ENCODE measurements at regions not wholly inside any gene's neighbourhood (a gene's known extent, or its start where the extent isn't known, plus 50 kb on each side); places are given as distances from the start of the nearest gene placed in this dataset.
"Not testable (repeated sequence)": the region's sequence is repeated elsewhere in the genome, so short reads cannot be mapped to it uniquely, and the experiment has no call there.

DNA sequence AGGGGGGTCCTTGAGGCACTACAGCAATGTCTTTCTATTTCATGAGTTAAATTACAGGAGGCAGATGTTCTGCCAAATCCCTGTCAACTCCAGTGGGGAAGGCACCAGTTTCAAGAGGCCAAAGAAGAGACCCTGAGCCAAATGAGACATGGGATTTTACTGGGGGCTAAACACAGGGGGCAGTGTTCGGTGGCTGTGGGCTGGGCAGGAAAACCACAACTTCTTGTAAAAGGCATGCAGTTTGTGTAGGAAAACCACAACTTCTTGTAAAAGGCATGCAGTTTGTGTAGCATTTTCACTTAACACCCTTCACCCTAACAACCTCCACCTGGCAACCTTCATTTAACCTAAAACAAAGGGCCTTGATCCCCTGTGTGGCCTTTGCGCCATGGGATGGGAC, 61.0 kb downstream of the POLR2M start:
- DNase-seq (ENCODE audit: low read depth in 2 of 2), result no peak

DNA sequence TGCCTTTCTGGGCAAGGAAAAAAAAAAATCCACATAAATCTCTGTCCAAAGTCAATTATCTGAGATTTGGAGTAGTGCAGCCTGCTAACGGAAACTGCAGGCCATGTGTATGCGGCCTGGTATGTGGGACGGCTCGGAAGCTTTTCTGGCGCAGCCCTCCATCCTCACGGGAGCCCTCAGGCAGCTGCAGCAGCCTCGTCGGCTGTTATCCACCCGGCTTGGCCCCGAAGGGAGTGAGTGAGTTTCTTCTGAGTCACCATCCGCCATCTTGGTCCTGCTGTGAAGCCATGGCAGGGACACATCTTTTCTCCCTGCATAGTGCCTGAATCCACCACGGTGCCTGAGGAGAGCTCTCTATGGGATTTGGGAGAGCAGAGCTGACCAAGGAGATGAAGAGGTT, 62.8 kb downstream of the POLR2M start:
- DNase-seq (ENCODE audit: low read depth in 2 of 2), result no peak

DNA sequence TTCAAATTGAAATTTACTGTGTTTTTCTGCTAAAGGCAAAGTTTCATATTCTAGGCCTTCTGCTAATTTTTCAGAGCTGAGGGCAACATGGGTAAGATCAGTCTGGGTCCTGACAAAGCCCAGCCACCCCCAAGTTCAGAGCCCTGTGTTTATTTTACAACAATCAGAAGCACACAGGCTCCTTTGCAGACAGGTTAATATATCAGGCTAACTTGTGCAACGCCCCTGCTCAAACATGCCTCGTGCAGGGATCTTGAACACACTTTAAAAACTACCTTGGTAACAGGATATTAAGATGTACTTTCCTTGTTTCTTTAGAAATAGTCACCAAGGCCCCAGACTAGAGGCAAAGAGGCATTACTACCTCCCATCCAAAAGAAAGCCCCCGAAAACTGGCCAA, 64.0 kb downstream of the POLR2M start:
- no peak for DNase-seq (ENCODE audit: low read depth in 2 of 2)

DNA sequence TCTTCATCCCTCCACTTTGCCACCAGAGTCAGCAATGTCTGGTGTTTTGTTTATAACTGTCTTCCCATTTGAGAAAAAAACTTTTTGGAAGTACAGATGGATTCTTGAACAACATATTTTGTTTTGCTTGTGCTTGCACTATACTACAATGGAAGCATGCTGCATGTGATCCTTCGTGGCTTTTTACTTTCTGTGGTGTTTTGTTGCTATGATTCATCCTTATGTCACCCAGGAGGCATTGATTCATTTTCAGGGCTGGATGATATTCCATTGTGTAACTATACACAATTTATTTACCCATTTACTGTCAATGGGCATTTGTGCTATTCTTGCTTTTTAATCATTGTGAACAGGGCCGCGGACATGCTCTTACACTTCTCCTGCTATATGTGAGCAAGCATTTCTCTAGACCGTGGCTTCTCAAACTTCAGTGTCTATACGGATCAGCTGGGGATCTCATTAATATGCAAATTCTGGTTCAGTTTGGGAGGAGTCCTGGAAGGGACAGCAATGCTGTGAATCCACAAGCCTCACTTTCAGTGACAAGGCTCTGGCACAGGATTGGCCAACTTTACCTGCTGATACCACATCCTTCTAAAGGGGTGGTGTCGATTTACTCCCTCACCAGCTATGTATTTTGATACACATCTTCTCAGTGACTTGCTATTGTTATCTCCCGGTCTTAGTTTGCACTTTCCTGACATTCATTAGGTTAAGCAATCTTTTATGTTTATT, 65.9 kb downstream of the POLR2M start:
- DNase-seq (ENCODE audit: low read depth in 2 of 2), result no peak

DNA sequence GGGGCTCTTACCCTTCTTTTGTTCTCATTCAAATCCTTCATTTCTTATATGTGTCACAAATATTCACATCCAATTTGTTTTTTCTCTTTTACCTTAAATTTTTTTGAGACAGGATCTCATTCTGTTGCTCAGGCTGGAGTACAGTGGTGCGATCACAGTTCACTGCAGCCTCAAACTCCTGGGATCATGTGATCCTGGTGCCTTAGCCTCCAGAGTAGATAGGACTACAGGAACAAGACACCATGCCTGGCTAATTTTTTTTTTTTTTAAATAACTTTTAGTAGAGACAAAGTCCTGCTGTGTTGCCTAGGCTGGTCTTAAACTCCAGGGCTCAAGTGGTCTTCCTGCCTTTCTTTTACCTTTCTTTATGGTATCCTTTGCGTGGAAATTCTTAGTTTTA, 66.5 kb downstream of the POLR2M start:
- DNase-seq (ENCODE audit: low read depth in 2 of 2), result no peak

DNA sequence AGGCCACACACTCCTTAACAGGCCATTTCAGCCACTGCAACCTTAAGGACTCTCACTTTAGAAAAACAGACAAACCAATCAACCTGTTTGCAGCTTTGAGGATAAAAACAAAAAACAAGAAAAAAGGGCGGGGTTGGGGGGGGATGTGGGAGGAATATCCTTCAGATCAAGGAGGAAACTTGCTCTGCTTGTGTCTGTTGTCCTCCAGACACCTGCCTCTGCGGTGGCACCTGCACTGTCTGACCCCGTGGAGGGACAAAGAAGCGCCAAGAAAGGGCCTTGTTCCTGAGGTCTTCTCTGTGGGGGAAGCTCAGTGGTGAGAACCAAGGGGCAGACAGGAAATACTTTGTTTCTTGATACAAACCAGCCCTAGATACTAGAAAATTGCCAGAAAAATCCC, 70.5 kb downstream of the POLR2M start:
- no peak for DNase-seq (ENCODE audit: low read depth in 2 of 2)

DNA sequence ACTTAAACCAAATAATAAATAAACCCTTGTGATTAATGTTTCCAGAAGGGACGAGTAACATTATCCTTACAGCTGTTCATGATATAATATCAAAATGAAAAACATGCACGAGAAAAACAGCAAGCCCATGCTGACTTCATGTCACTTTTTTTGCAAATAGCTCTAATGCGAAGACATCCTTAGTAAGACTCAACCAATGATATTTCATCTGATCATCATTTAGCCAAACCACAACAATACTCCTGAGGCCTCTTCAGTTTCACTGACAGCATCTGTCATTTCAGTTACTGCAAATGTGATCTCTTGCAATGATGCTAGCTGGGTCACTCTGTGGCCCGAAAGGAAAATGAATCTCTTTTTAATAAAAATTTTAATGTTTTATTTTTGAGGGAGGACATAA, 74.0 kb downstream of the POLR2M start:
- DNase-seq (ENCODE audit: low read depth in 2 of 2), result no peak

DNA sequence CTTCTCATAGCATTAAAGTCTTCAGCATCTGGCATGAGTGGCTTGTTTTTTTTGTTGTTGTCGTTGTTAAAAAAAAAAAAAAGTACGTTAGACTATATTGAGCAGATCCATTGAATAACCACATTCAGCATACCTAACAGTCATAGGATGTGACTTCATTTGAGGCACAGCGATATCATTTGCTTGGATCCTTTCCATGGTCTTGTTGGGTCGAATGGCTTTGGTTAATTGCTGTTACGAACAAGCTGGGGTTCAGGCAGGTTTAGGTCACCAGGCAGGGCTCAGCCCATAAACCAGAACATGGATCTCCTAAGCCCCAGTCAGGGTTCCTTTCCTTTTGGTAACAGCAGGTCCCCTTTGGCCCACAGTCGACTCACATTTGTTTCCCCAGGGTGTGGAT, 76.2 kb downstream of the POLR2M start:
- DNase-seq (ENCODE audit: low read depth in 2 of 2), result no peak

DNA sequence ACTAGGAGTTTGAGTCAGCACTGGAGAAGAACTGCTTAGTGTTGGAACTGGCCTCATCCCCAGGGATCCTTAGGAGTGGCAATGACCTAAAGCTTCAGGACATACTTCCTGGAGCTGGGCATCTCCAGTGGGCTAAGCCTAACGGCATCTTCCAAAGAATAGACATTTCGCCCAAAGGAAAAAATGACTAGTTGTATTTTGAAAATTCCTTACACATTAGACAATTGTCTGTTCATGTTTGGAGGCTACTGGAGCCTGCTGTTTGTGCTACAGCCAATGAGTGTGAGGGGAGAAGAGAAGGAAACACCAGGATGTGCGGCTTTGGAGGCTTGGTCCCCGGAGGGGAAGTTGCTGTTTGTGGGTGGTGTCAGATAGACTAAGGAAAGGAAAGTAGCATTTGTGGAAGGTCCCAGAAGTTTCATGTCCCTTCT, 77.6 kb downstream of the POLR2M start:
- no peak for DNase-seq (ENCODE audit: low read depth in 2 of 2)

DNA sequence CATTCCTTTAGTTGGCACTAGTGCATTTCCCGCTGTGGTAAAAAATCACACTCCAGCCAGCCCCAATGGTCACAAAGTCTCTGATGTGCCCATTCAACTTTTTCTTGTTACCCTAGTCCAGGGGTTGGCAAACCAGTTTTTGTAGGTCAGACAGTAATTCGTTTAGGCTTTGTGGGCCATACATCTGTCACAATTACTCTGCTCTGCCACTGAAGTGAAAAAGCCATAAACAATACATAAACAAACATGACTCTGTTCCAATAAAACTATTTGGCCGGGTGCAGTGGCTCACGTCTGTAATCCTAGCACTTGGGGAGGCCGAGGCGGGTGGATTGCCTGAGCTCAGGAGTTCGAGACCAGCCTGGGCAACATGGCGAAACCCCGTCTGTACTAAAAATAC, 78.5 kb downstream of the POLR2M start:
- no peak for DNase-seq (ENCODE audit: low read depth in 2 of 2)

DNA sequence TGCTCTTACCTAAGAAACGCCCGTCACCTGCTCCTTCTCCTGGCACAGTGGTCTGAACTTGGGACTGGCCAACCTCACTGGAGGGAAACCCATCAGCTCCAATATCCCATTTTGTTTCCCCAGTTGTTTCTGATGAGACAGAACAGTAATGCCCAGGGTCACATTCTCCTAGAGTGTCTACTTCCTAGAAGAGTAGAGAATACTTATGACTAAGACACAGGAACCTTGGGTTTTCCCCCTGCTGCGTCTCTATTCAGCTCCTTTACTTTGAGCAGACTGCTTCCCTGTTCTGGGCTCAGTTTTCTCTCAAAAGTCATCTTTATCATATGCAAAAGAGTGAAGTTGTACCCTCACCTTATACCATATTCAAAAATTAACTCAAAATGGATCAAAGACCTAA, 79.4 kb downstream of the POLR2M start:
- no peak for DNase-seq (ENCODE audit: low read depth in 2 of 2)

DNA sequence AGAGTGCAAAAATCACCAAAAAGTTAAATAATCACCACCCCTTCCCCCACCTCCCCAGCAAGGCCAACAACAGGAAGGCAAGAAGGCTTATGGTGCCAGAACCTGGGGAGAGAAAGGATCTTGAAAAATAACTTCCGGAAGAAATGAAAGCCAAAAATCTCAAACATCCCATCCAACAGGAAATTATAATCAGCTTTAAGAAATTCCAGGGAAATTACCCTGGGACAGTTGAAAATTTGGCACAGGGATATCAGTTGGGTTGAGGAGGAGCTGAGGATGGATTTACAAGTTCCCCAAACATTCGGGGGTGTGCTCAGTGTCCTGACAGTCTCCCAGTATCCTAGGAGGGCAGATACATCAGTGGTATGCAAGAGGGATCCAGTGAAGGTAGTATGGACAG, 82.7 kb downstream of the POLR2M start:
- no peak for DNase-seq (ENCODE audit: low read depth in 2 of 2)

DNA sequence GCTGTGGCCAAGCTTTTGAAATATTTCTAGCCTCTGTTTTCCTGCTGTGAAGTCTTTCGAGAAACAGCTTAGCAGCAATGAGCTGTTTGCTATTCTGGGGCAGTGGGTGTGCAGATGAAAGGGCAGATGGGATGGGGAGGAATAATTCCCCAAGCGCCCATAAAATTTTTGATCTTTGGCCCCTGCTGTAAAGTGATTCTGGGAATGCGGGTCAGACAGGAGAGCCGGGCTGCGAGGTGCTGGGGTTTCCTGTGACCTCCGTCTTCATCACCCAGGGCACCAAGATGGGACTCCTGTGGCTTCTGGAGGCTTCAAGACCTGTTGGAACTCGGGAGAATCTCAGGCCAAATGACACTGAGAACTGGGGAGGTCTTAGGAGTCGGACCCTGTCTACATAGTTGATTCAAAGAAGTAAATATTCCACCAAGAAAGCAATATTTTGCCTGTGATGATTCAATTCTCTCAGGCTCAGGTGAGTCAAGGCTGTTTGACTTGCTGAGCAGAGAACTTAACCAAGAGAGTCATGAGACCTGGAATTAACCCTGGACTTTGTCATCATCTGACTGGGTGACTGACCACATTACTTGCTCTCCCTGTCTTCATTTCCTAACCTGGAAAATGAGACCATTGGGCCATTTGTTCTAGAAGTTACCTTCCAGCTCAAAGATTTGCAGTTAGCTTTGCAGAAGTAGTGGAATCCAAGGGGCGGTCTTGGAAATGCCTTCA, 86.4 kb downstream of the POLR2M start:
- DNase-seq (ENCODE audit: low read depth in 2 of 2), result no peak

DNA sequence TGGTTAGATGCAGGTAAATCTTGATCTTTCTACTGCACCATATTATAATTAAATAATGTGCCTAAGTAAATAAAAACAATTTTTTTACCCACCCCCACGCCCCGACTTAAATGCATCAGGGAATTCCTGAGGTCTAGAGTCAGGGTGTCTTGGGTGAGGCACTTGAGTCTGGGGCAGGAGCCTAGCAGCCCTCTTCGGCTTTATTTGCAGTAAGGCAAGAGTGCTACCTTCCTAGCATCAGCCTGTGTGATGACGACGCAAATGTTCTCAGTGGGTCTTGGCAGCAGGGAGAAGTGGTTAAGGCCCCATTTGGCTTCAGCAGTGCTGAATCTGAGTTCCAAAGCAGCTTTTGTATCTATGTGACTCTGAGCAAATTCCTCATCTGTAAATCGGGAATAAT, 88.7 kb downstream of the POLR2M start:
- DNase-seq (ENCODE audit: low read depth in 2 of 2), result no peak

DNA sequence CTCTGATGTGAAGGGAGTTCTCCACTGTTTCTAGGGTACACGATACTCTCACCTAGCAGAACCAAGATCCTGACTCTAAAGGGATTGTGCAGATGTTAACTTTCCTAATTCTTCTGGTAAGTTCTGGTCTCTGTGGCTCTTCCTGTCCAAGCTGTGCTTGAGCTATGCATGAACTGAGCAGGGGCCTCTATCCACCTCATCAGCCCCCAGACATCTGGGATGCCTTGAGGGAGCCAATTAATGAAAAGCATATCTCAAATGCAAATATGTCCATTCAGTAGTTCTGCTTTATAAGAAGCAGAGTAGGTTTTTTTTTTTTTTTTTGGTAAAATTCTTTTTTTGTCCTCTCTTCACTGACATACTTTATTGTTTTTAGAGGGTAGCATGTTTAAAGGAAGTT, 89.6 kb downstream of the POLR2M start:
- DNase-seq (ENCODE audit: low read depth in 2 of 2), result no peak

DNA sequence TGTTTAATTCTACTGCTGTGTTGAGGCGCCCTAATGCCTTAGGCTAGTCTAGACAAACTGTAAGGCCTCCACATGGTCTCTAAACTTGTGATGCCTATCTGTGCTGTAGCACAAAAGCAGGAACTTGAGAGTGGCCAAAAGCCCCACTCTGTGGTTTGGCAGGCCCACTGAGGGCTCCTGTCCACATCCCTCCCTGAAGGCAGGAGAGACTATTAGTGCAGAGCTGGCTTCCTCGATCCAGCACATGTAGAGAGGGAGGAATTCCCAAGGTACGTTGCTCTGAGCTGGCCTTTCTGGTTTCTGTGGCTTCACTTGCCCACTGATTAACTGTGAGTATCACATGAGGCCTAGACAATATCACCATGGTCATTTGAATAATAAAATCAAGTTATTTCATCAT, 90.6 kb downstream of the POLR2M start:
- no peak for DNase-seq (ENCODE audit: low read depth in 2 of 2)

DNA sequence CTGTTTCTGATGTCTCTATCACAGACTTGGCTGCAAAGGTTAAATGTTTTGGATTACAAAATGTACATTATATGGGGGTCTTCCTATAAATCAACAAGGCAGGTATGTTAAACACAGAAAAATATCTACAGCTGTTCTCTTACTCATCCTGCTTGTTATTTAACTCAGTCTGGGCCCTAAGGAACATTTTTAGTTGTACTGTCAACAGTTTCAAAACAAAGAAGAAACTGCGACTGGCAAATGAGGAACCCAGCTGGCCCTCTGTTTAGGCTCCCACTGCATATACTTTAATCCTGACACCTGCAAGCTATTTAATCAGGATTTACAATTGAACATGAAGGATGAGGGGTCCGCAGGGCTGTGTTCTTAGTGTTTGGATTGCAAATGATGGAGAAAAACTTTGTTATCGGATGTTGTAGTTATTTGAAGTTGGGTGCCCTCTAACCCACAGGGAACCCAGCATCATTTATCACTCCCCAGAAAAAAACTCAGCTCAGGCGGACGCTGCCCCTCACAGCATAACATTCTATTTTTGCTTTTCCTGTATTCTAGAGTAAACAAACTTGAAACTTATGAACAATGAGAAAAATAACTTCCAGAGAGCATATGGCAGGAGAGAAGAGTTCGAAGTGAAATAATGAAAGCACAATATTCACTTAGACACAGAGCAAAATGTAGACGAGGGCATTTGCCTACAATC, 91.2 kb downstream of the POLR2M start:
- no peak for DNase-seq (ENCODE audit: low read depth in 2 of 2)

DNA sequence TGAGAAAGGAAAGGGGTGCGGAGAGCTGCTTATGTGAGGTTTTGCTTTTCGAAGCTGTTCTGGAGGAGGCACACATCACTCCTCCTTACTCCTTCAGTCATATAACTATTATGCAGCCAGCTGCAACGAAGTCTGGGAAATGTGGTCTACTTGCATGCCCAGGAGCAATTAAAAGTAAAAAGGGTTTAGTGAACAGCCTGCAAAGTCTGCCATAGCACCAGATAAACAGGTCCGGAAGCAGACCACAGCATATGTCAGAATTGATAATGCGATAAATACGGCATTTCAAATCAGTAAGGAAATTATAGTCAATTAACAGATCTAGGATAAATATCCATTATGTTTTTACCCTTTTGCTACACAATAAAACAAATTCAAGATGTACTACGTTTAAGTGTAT, 99.5 kb downstream of the POLR2M start:
- no peak for DNase-seq (ENCODE audit: low read depth in 2 of 2)

DNA sequence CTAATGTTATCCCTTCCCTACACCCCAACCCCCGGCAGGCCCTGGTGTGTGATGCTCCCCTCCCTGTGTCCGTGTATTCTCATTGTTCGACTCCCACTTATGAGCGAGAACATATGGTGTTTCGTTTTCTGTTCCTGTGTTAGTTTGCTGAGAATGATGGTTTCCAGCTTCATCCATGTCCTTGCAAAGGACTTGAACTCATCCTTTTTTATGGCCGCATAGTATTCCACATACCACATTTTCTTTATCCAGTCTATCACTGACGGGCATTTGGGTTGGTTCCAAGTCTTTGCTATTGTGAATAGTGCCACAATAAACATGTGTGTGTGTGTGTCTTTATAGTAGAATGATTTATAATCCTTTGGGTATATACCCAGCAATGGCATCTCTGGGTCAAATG, 102.8 kb downstream of the POLR2M start:
- DNase-seq (ENCODE audit: low read depth in 2 of 2), result not testable (repeated sequence)

DNA sequence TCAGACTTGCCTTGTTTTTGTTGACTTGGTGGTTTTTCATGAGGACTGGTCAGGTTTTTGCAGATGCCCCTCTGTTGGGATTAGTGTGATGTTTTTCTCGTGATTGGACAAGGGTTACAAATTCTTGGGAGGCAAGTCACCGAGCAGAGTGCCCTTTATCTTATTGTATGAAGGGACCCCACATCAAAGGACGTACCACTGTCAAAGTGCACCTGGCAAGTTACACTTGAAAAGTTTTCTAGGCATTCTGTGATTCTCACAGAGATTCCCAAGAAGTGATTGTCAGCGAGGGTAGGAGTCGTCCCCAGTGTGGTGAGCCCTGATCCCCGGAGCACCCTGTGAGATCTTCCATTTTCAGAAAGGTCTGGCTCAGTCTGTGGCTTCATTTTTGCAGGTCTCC, 110.1 kb downstream of the POLR2M start:
- no peak for DNase-seq (ENCODE audit: low read depth in 2 of 2)

DNA sequence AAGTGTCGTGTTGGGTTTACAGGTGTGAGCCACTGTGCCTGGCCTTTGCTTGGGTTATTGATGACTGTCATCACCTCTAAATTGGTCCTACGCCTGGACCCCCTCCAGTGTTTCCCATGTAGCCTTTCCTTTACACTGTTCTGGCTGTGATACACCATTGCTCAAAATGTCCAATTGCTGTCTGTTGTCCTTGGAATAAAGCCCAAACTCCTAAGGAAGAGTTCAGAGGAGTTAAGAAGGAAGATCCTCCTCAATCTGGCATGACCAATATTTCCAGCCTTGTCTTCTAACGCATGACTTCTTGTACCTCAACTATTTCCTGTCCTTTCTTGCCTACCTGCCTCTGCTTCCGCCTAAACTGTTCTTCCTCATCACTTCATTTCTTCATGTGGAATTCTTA, 113.1 kb downstream of the POLR2M start:
- no peak for DNase-seq (ENCODE audit: low read depth in 2 of 2)

DNA sequence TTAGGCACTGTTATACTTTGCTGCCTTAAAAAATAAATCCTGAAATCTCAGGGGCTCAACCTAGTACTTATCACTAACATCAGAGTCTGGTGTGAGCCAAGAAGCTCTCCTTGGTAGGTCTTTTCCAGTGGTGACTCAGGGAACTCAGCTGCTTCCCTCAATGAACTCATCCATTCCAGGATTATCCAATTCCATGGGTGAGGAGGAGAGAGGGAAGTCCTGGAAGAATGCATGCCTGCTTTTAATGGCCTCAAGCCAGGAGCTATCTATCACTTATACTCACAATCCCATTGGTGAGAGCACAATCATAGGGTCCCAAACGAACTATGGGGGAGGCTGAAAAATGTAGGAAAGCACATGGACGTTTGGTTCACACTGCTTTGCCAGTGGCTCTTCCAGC, 113.6 kb downstream of the POLR2M start:
- DNase-seq (ENCODE audit: low read depth in 2 of 2), result no peak

DNA sequence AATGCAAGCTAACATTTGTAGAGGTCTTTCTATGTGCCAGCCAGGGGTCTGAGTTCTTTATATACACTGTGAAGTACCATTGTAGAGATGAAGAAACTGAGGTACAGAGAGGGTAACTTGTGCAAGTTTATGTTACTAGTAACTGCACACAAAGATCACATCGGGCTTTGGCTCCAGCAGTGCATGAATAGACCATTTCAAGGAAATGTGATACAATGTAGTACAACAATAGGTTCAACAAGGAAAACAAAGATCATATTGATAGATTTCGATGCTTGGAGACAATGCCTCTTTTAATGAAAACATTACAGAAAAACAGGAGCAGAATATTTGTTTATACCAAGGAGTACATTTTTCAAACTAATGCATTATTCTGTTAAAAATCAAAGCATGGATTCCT, 115.3 kb downstream of the POLR2M start:
- DNase-seq (ENCODE audit: low read depth in 2 of 2), result no peak
